ENCODE measurements at regions not wholly inside any gene's neighbourhood (a gene's known extent, or its start where the extent isn't known, plus 50 kb on each side); places are given as distances from the start of the nearest gene placed in this dataset.

GRCh38 chr19:16018106-16018755 lies 58.1 kb upstream of the TPM4 start:
- H3K4me3 ChIP-seq, result no peak overlapping the region
- no peak for TF ChIP-seq POLR2A (IDR thresholded peaks at IDR 0.05)
- TF ChIP-seq POLR2AphosphoS5 (IDR thresholded peaks at IDR 0.05), result no peak
- no peak for TF ChIP-seq EP300 (IDR thresholded peaks at IDR 0.05)
- no peak for TF ChIP-seq CTCF (IDR thresholded peaks at IDR 0.05)
- H3K36me3 ChIP-seq, result no peaks in the 10 kb centered on the region
- no peak for ATAC-seq
- H3K4me1 ChIP-seq, result no peaks in the 10 kb centered on the region
- no CpG with 5 or more reads among the region's 17 CpGs for WGBS, 2 donors (ENCODE audit: low coverage in 1 of 2)
- H3K9me3 ChIP-seq, result no peaks in the 10 kb centered on the region
- no peaks in the 10 kb centered on the region for H3K27me3 ChIP-seq
- no peak overlapping the region for H3K27ac ChIP-seq

- Histone ChIP-seq H3K9me3 (no peaks in the 10 kb centered on the region), H3K36me3 (no peaks in the 10 kb centered on the region), H3K4me3 (no peak overlapping the region), H3K27me3 (no peaks in the 10 kb centered on the region), H3K4me1 (no peaks in the 10 kb centered on the region), H3K27ac (no peak overlapping the region)
- ATAC-seq, result no peak
- TF ChIP-seq CTCF (IDR thresholded peaks at IDR 0.05) (no peak), POLR2AphosphoS5 (IDR thresholded peaks at IDR 0.05) (no peak)
- 59% methylated on average over 2 of the region's 13 CpGs; no CpG with 5 or more reads in 1 of the 2 donors for whole genome bisulfite sequencing, 2 donors (ENCODE audit: low coverage in 1 of 2)
Measured at GRCh38 chr19:16018801-16019551, 57.3 kb upstream of the TPM4 start.

GRCh38 chr19:16019691-16020448 lies 56.4 kb upstream of the TPM4 start:
- WGBS, 2 donors (ENCODE audit: low coverage in 1 of 2), result 81 to 87% methylated on average over 7 to 10 of the region's 24 CpGs
- H3K27ac ChIP-seq, result no peak overlapping the region
- no peaks in the 10 kb centered on the region for H3K27me3 ChIP-seq
- H3K4me3 ChIP-seq, result no peak overlapping the region
- no peak for ATAC-seq
- H3K4me1 ChIP-seq, result no peaks in the 10 kb centered on the region
- TF ChIP-seq EP300 (IDR thresholded peaks at IDR 0.05), result no peak
- no peak for TF ChIP-seq POLR2A (IDR thresholded peaks at IDR 0.05)
- no peak for TF ChIP-seq POLR2AphosphoS5 (IDR thresholded peaks at IDR 0.05)
- no peak for TF ChIP-seq CTCF (IDR thresholded peaks at IDR 0.05)
- H3K9me3 ChIP-seq, result no peaks in the 10 kb centered on the region
- H3K36me3 ChIP-seq, result no peaks in the 10 kb centered on the region

GRCh38 chr19:16021796-16022195 lies 54.5 kb upstream of the TPM4 start:
- Histone ChIP-seq H3K27ac (no peak overlapping the region), H3K9me3 (no peaks in the 10 kb centered on the region), H3K27me3 (peaks cover 11% of the 10 kb centered on the region), H3K4me1 (no peaks in the 10 kb centered on the region), H3K4me3 (no peak overlapping the region), H3K36me3 (no peaks in the 10 kb centered on the region)
- WGBS, 2 donors (ENCODE audit: low coverage in 1 of 2), result 50% methylated on average over 3 of the region's 8 CpGs; no CpG with 5 or more reads in 1 of the 2 donors
- ATAC-seq, result no peak
- TF ChIP-seq CTCF (IDR thresholded peaks at IDR 0.05), result no peak
- TF ChIP-seq POLR2A (IDR thresholded peaks at IDR 0.05), result no peak
- no peak for TF ChIP-seq POLR2AphosphoS5 (IDR thresholded peaks at IDR 0.05)
- TF ChIP-seq EP300 (IDR thresholded peaks at IDR 0.05), result no peak

Measured in gastroesophageal sphincter (tissue), 4 donors.